ENCODE measurements at regions not wholly inside any gene's neighbourhood (a gene's known extent, or its start where the extent isn't known, plus 50 kb on each side); places are given as distances from the start of the nearest gene placed in this dataset.

GRCh38 chr7:80977751-80978150 lies 58.9 kb upstream of the SEMA3C start:
- DNase-seq (ENCODE audit: low read depth) = no peak
- TF ChIP-seq, protein P1, sequence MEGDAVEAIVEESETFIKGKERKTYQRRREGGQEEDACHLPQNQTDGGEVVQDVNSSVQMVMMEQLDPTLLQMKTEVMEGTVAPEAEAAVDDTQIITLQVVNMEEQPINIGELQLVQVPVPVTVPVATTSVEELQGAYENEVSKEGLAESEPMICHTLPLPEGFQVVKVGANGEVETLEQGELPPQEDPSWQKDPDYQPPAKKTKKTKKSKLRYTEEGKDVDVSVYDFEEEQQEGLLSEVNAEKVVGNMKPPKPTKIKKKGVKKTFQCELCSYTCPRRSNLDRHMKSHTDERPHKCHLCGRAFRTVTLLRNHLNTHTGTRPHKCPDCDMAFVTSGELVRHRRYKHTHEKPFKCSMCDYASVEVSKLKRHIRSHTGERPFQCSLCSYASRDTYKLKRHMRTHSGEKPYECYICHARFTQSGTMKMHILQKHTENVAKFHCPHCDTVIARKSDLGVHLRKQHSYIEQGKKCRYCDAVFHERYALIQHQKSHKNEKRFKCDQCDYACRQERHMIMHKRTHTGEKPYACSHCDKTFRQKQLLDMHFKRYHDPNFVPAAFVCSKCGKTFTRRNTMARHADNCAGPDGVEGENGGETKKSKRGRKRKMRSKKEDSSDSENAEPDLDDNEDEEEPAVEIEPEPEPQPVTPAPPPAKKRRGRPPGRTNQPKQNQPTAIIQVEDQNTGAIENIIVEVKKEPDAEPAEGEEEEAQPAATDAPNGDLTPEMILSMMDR (IDR thresholded peaks at IDR 0.05; ENCODE audit: insufficient read depth, low read depth, low read length, missing control alignments) = no peak
- no peak overlapping the region for H3K4me3 ChIP-seq (ENCODE audit: low read depth, low read length)

- no peak overlapping the region for H3K4me3 ChIP-seq (ENCODE audit: low read depth, low read length)
- TF ChIP-seq, protein P1 (IDR thresholded peaks at IDR 0.05; ENCODE audit: insufficient read depth, low read depth, low read length, missing control alignments) = no peak
- no peak for DNase-seq (ENCODE audit: low read depth)
Measured at GRCh38 chr7:80974396-80975358, 55.8 kb upstream of the SEMA3C start.

- TF ChIP-seq, protein P1 (IDR thresholded peaks at IDR 0.05; ENCODE audit: insufficient read depth, low read depth, low read length, missing control alignments) = no peak
- no peak overlapping the region for H3K4me3 ChIP-seq (ENCODE audit: low read depth, low read length)
- DNase-seq (ENCODE audit: low read depth) = no peak
Measured at GRCh38 chr7:80971225-80971624, 52.4 kb upstream of the SEMA3C start.
